ENCODE measurements at regions not wholly inside any gene's neighbourhood (a gene's known extent, or its start where the extent isn't known, plus 50 kb on each side); places are given as distances from the start of the nearest gene placed in this dataset.
"Not testable (repeated sequence)": the region's sequence is repeated elsewhere in the genome, so short reads cannot be mapped to it uniquely, and the experiment has no call there.

- no peak for TF ChIP-seq KLF8 (tag by site-specific recombination; IDR thresholded peaks at IDR 0.05)
Measured at GRCh38 chr14:38546932-38547551, 291.1 kb upstream of the CLEC14A start (continued).

- CTCF ChIA-PET: no interaction called here
Measured at GRCh38 chr14:38544776-38545175, 288.9 kb upstream of the CLEC14A start.

GRCh38 chr14:38543851-38544250 is 288.0 kb upstream of the CLEC14A start:
- H3K36me3 ChIP-seq (ENCODE audit: control insufficient read depth in 2 of 2, insufficient read depth in 1 of 2, low read length in 2 of 2); CTCF ChIA-PET; H3K4me1 ChIP-seq (ENCODE audit: control insufficient read depth, insufficient read depth, low read length); POLR2A ChIA-PET; H3K9me3 ChIP-seq (ENCODE audit: control insufficient read depth, insufficient read depth, low read depth, low read length); H3K27ac ChIP-seq (ENCODE audit: extremely low read depth, low read depth, low read length); H3K4me3 ChIP-seq (ENCODE audit: low read depth, low read length): not testable (repeated sequence)

More at GRCh38 chr14:38544776-38545175, 288.9 kb upstream of the CLEC14A start:
- no peak overlapping the region for H3K27ac ChIP-seq (ENCODE audit: extremely low read depth, low read depth, low read length)
- no peaks in the 10 kb centered on the region for H3K36me3 ChIP-seq (ENCODE audit: control insufficient read depth in 2 of 2, insufficient read depth in 1 of 2, low read length in 2 of 2)
- no peaks in the 10 kb centered on the region for H3K4me1 ChIP-seq (ENCODE audit: control insufficient read depth, insufficient read depth, low read length)
- TF ChIP-seq ZBTB11 (tag by site-specific recombination; conservative IDR thresholded peaks at IDR 0.05; ENCODE audit: low read depth) (no peak), ZBTB20 (tag by site-specific recombination; IDR thresholded peaks at IDR 0.05) (no peak)
- no peak overlapping the region for H3K4me3 ChIP-seq (ENCODE audit: low read depth, low read length)
- POLR2A ChIA-PET: no interaction called here
- no peaks in the 10 kb centered on the region for H3K9me3 ChIP-seq (ENCODE audit: control insufficient read depth, insufficient read depth, low read depth, low read length)

- H3K4me1 ChIP-seq (ENCODE audit: control insufficient read depth, insufficient read depth, low read length); H3K4me3 ChIP-seq (ENCODE audit: low read depth, low read length); CTCF ChIA-PET; H3K27ac ChIP-seq (ENCODE audit: extremely low read depth, low read depth, low read length); H3K9me3 ChIP-seq (ENCODE audit: control insufficient read depth, insufficient read depth, low read depth, low read length); POLR2A ChIA-PET; H3K36me3 ChIP-seq (ENCODE audit: control insufficient read depth in 2 of 2, insufficient read depth in 1 of 2, low read length in 2 of 2): not testable (repeated sequence)
Measured at GRCh38 chr14:38538053-38538452, 282.2 kb upstream of the CLEC14A start.

GRCh38 chr14:38536376-38537038 is 280.6 kb upstream of the CLEC14A start:
- Histone ChIP-seq H3K27ac (ENCODE audit: extremely low read depth, low read depth, low read length) (no peak overlapping the region), H3K4me1 (ENCODE audit: control insufficient read depth, insufficient read depth, low read length) (no peaks in the 10 kb centered on the region), H3K9me3 (ENCODE audit: control insufficient read depth, insufficient read depth, low read depth, low read length) (no peaks in the 10 kb centered on the region), H3K36me3 (ENCODE audit: control insufficient read depth in 2 of 2, insufficient read depth in 1 of 2, low read length in 2 of 2) (no peaks in the 10 kb centered on the region), H3K4me3 (ENCODE audit: low read depth, low read length) (no peak overlapping the region)
- ChIA-PET CTCF (no interaction called here), POLR2A (no interaction called here)
- TF ChIP-seq ZNF600 (tag by site-specific recombination; IDR thresholded peaks at IDR 0.05) (no peak), ZNF660 (tag by site-specific recombination; IDR thresholded peaks at IDR 0.05) (no peak), ZNF501 (tag by site-specific recombination; IDR thresholded peaks at IDR 0.05) (no peak), ZNF544 (tag by site-specific recombination; IDR thresholded peaks at IDR 0.05) (no peak), ZNF133 (tag by site-specific recombination; IDR thresholded peaks at IDR 0.05) (no peak), ZNF266 (tag by site-specific recombination; IDR thresholded peaks at IDR 0.05; ENCODE audit: low read depth) (no peak), ZNF248 (tag by site-specific recombination; IDR thresholded peaks at IDR 0.05) (no peak), HOXA7 (CRISPR knock-in tag; IDR thresholded peaks at IDR 0.05; ENCODE audit: borderline replicate concordance) (no peak), ZNF791 (tag by site-specific recombination; IDR thresholded peaks at IDR 0.05) (no peak), GLI4 (tag by site-specific recombination; IDR thresholded peaks at IDR 0.05) (no peak), ZFHX2 (tag by site-specific recombination; conservative IDR thresholded peaks at IDR 0.05) (no peak), ZNF560 (tag by site-specific recombination; IDR thresholded peaks at IDR 0.05; ENCODE audit: borderline replicate concordance) (no peak), ZNF391 (tag by site-specific recombination; IDR thresholded peaks at IDR 0.05; ENCODE audit: borderline replicate concordance, low read depth) (no peak), ZNF354C (tag by site-specific recombination; IDR thresholded peaks at IDR 0.05; ENCODE audit: borderline replicate concordance, low read depth) (no peak), ZNF169 (tag by site-specific recombination; IDR thresholded peaks at IDR 0.05) (no peak), ZNF692 (tag by site-specific recombination; IDR thresholded peaks at IDR 0.05) (no peak)

Measured in HEK293 (cell line).